ENCODE measurements at regions not wholly inside any gene's neighbourhood (a gene's known extent, or its start where the extent isn't known, plus 50 kb on each side); places are given as distances from the start of the nearest gene placed in this dataset.

- no peaks in the 10 kb centered on the region for H3K36me3 ChIP-seq (replicated peaks in 1 of 2)
- intact Hi-C loops (cut with DNase I): no loop called here
- H3K9me3 ChIP-seq (replicated peaks in 1 of 3): no peaks in the 10 kb centered on the region
- TF ChIP-seq CTCF (IDR thresholded peaks at IDR 0.05) (no peak), POLR2A (IDR thresholded peaks at IDR 0.05) (no peak)
- no peak for DNase-seq
- H3K4me3 ChIP-seq: no peak overlapping the region
- 72 to 80% (median 73%) methylated on average over 4 of the region's 4 CpGs for WGBS, 4 donors
- no peaks in the 10 kb centered on the region for H3K4me1 ChIP-seq (replicated peaks in 1 of 2)
- H3K27me3 ChIP-seq: no peaks in the 10 kb centered on the region
- no peak overlapping the region for H3K27ac ChIP-seq
Measured at GRCh38 chr7:12812111-12812510, 124.7 kb downstream of the ARL4A start.

- Histone ChIP-seq H3K27ac (no peak overlapping the region), H3K4me1 (replicated peaks in 1 of 2) (no peaks in the 10 kb centered on the region), H3K36me3 (replicated peaks in 1 of 2) (no peaks in the 10 kb centered on the region), H3K9me3 (replicated peaks in 1 of 3) (no peaks in the 10 kb centered on the region), H3K4me3 (no peak overlapping the region), H3K27me3 (no peaks in the 10 kb centered on the region)
- TF ChIP-seq POLR2A (IDR thresholded peaks at IDR 0.05) (no peak), CTCF (IDR thresholded peaks at IDR 0.05) (no peak)
- intact Hi-C loops (cut with DNase I): no loop called here
- DNase-seq: no peak
- WGBS, 4 donors: 80 to 86% (median 83%) methylated on average over 2 of the region's 2 CpGs
Measured at GRCh38 chr7:12814107-12814506, 126.7 kb downstream of the ARL4A start.

GRCh38 chr7:12814828-12815227 lies 127.4 kb downstream of the ARL4A start:
- Histone ChIP-seq H3K27ac (no peak overlapping the region), H3K36me3 (replicated peaks in 1 of 2) (no peaks in the 10 kb centered on the region), H3K9me3 (replicated peaks in 1 of 3) (no peaks in the 10 kb centered on the region), H3K4me1 (replicated peaks in 1 of 2) (no peaks in the 10 kb centered on the region), H3K4me3 (no peak overlapping the region), H3K27me3 (no peaks in the 10 kb centered on the region)
- no peak for DNase-seq
- intact Hi-C loops (cut with DNase I): no loop called here
- TF ChIP-seq POLR2A (IDR thresholded peaks at IDR 0.05): no peak
- no peak for TF ChIP-seq CTCF (IDR thresholded peaks at IDR 0.05)

GRCh38 chr7:12815426-12815825 lies 128.0 kb downstream of the ARL4A start:
- 80 to 89% (median 83%) methylated on average over 4 of the region's 4 CpGs for WGBS, 4 donors
- intact Hi-C loops (cut with DNase I): no loop called here
- H3K4me3 ChIP-seq: no peak overlapping the region
- no peaks in the 10 kb centered on the region for H3K4me1 ChIP-seq (replicated peaks in 1 of 2)
- DNase-seq: no peak
- H3K27ac ChIP-seq: no peak overlapping the region
- H3K27me3 ChIP-seq: no peaks in the 10 kb centered on the region
- no peaks in the 10 kb centered on the region for H3K36me3 ChIP-seq (replicated peaks in 1 of 2)
- TF ChIP-seq POLR2A (IDR thresholded peaks at IDR 0.05): no peak
- TF ChIP-seq CTCF (IDR thresholded peaks at IDR 0.05): no peak
- no peaks in the 10 kb centered on the region for H3K9me3 ChIP-seq (replicated peaks in 1 of 3)
